DMS 273 (cell line): ENCODE measurements at regions not wholly inside any gene's neighbourhood (a gene's known extent, or its start where the extent isn't known, plus 50 kb on each side); places are given as distances from the start of the nearest gene placed in this dataset.
"Not testable (repeated sequence)": the region's sequence is repeated elsewhere in the genome, so short reads cannot be mapped to it uniquely, and the experiment has no call there.

ENCODE experiments used
- DNase-seq: peaks from one replicate; lab custom pipeline; 2025; ENCODE audit not compliant: unreplicated experiment; lab: John Stamatoyannopoulos, UW

DNA sequence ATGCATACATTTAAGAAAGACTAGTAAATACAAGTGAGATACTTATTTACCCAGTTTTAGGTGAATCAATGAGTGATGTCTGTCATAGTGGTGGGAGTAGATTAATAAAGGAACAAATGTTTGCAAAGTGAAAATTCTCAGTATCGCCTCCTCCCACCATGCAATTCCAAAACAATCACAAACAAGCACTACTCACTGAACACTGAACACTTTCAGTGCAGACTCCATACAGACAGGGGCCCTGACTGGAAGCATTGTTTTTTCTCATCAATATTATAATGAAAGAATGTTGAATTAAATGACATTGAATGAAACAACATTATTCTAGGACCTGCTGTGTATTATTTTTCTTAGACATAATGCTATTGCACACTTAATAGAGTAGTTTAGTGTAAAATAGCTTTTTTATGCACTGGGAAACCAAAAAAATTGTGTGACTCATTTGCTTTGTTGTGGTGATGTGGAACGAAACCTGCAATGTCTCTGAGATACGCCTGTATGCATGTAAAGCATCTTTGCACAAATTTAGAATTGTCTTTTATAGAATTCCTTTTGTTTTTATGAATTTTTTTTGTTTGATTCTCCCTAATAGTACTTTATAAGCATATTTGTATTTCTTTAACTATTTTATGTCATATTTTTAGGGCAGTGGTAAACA is 317.5 kb downstream of the UTRN start:
- no peak for DNase-seq

DNA sequence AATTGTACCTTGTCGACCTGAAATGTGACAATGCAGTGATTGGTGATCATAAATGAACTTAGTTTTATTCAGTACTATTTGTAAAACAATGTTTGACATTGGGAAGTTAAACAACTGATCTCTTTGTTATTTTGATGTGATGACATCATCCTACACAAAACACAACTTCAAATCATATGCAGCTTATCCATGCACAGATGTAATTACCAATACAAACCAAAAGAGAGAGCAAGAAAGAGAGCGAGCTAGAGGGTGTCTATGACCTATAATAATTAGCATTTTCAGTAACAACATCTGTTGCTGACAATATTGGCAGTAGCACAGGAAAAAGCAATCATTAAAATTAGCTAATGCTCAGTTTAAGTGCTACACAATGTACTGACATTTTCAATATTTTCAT is 320.9 kb downstream of the UTRN start:
- DNase-seq = no peak

DNA sequence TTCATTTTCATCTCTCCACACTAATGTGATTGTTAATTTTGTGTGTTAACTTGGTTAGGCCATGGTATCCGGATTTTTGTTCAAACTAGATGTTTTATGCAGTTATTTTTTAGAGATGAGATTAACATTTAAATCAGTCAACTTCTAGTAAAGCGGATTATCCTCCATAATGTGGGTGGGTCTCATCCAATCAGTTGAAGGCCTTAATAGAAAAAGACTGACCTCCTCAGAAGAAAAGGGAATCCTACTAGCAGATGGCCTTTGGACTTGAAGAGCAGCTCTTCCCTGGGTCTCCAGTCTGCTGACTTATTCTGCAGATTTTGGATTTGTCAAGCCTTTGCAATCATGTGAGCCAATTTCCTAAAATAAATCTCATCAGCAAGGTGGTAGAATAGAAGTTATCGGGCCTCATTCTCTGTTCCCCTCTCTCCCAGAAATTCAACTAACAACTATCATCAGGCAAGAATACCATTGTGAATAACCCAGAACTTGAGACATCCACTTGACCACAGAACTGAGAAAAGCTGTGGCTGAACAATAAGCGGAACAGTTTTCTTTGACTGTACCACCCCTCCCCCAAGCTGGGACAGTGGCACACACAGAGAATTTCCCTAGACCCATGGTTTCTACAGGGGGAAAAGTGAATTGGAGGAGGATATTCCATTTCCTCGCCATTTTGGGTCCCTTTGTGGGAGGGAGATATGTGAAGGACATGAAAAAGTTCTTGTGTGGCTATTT is 323.0 kb downstream of the UTRN start:
- DNase-seq = no peak

DNA sequence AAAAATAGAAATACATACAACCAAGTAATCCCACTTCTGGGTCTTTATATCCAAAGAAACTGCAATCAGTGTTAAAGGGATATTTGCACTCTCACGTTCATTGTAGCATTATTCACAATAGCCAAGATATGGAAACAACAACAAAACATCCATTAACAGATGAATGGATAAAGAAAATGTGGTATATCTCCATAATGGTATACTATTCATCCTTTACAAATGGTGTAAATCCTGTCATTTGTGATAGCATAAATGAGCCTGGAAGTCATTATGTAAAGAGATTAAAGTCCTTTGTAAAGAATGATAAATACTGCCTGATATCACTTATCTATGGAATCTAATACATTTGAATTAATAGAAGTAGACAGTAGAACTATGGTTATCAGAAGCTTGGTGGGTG is 327.7 kb downstream of the UTRN start:
- DNase-seq = no peak

DNA sequence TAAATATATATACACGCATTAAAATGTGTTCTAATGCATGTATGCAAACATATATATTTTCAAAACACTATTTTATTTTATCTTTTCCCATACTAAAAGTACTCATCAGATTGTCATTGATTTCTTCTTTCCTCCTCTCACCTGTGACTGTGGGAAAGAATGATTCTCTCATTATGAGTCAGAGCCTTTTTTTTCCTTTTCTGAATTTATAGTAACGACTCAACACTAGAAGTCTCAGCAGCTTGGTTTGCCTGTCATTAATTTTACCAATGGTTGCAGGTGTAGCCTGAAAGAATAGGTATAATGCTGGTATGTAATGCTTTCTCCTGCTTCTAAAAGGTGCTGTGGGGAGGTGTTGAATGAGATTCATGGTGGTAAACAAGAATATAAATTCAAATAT is 328.7 kb downstream of the UTRN start:
- DNase-seq = no peak

DNA sequence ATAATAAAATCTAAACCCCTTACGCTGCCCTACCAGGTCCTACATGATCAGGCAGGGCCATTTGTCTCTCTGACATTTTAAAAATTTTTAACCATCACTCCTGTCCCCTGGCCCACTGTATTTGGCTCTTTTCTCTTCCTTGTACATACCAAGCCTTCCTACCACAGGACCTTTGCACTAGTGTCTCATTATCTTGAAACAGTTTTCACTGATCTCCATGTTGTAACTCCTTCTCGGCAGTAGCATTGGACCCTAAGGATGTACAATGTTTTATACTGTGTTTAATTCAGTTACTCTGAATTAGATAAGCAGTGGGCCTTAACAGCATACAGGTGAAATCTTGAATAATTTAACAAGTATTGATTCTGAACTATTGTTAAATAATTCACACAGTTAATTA is 330.7 kb downstream of the UTRN start:
- no peak for DNase-seq

DNA sequence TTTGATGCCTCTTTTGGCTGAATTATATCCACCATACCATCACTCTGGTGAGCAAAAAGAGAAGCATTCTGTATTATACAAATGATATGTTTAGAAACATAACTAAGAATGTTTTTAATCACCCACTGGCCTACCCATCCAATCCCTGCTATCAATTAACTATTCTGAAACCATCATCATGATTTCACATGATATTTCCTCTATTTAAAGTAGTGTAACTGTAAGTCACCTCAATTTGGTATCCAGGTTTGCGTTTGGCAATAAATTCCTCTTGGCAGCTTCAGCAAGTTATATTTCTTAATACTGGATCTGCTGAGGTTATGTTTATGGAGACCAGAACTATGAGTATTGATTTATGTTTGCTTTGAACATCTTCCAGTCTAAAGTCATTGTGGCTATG is 332.1 kb downstream of the UTRN start:
- no peak for DNase-seq

DNA sequence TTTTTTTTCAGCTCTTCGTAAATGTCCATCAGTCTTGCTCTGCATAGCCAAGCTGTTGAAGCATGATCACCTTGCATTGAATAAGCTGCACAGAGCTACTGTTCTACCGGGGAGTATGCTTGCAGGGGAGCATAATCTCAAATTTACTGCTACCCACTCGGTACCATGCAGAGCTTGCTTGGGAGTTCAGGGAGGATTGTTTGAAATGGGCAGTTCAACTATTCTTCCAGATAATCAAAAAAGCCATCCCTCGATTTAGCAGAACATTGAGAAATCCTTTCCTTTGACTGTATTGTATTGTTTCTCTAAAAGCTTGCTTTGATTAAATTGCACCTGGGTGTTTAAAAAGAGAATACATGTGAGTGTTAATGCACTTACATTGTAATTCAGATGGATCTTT is 332.6 kb downstream of the UTRN start:
- no peak for DNase-seq

DNA sequence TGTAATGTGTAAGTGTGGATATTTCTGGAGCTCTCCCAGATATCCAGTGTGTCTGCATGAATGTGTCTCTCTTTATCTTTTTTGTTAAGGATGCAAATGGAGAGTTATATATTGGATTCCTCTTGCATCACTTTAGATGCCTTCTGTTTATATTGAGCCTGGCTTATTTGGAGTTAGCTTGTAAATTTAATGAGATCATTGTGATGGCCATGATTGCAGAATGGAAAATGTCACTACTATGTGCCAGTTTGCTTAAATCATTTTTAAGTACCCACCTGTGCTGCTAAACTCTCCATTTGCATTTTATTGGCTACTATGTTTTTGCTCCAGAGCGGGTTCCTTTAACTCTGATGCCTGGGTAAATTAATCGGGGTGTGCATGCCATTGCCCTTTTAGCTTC is 334.8 kb downstream of the UTRN start:
- DNase-seq = no peak

DNA sequence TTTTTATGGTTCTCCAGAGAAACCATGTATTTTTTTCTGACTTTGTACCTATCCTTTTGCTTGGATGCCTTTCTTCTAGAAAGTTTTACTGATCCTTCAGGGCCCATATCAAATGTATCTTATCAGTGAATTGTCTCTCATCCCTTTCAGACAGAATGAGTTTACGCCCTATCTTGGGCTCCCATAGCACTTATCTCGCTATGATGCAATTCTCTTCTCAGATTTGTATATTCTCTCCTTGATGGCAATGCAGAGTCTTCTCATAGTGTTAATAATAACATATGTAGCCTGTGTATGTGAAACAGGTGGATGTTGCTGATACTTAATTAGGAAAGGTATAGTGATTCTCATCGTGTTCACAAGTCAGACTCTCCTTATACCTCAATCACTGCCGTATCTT is 336.2 kb downstream of the UTRN start:
- DNase-seq = no peak

DNA sequence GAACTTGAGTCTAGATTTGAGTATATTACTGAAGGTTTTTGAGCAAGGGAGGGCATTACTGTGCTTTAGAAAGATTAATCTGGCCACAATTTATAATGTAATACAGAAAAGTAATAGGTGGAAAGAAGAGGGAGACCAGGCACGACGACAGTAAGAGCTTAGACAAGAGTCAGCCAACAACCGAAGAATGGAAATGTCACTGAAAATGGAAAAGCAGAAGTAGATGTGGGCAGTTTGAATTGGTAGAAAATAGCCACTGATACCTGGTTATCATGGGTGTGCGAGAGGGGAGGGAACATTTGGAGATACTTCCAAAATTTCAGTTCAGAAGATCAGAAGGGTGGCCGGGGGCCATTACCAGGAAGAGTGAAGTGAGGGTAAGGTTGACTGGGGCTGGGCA is 339.1 kb downstream of the UTRN start:
- no peak for DNase-seq

DNA sequence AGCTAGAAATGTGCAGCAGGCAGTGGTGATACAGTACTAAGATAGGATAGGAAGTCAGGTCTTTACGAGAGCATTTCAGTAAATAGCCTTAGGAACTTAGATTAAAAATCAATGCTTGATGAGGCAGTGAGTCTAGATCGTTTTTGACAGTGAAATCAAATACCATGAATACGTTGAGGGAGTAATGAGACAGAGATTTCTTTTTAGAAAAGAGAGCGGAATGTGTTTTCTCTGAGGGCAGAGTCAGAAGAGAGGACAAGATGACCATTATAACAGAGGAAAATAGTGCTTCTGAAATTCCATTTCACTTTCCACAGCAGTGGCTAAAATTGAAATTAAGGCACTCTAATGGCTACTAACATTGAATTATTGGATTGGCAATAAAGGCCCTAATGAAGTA is 339.6 kb downstream of the UTRN start:
- no peak for DNase-seq

DNA sequence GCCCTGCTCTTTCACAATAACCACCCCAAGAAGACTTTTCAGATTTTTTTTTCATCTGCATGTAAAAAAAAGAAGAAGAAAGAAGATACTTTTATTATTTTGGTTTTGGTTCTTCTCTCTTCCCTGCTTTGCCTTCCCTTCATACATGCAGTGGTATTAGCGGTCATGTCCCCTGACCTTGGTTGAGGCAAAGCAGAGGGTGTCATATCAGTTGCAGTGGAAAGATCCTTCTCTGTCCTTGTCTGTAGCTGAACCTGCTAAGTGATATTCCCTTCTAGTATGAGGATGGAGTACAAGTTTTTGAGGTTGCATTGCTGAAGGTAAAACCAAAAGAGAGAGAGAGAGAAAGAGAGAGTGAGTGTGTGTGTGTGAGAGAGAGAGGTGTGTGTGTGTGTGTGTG is 345.7 kb downstream of the UTRN start:
- DNase-seq = no peak

DNA sequence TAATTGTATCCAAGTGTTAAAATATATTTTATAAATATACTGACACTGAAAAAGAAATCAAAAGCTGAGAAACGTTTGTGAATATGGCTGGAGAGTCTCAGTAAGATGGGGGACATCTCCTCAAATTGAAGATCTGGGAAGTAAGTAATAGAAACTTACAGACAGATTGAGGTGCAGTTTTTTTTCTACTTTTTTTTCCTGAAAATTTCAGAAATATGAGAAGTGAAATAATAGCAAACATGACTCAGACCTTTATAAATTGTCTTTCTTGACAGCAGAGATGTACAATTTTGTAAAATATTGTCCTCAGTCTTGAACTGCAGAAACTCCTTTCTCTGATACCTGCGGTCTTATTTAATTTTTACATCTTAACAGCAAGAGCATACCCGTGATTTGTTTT is 347.1 kb downstream of the UTRN start:
- no peak for DNase-seq

DNA sequence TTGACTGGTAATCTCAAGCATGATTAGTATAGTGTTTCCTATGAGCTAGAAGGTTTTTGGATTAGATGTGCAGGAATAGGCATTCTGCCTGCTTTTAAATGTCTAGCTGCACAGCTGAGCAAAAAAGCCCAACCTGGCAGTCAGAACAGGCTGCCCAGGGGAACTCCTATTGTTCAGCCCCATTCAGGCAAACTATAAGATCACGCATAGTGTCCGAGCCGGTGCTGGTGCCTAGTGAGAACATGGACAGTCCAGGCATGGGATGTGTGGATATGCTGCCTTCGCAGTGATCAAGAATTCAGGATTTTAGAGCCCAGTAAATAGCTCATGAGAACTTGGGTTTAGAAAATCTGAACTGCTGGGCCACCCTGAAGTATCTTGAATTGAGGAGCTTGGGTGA is 348.8 kb downstream of the UTRN start:
- DNase-seq = no peak

DNA sequence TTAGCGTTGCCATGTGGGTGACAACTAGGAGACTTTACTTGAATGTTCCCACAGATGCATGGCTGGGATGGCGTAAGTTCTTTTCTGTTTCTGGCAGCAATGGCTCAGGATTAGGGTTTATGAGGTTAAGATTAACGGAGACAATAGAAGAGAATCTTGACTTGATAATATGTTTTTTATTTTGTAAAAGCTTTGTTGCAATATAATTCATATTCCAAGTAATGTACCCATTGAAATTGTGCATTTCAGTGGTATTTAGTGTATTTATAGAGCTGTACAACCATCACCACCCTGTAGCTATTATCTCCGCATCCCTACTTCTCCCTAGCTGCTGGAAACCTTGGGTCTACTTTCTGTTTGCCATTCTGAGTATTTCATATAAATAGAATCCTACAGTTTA is 349.2 kb downstream of the UTRN start:
- no peak for DNase-seq

DNA sequence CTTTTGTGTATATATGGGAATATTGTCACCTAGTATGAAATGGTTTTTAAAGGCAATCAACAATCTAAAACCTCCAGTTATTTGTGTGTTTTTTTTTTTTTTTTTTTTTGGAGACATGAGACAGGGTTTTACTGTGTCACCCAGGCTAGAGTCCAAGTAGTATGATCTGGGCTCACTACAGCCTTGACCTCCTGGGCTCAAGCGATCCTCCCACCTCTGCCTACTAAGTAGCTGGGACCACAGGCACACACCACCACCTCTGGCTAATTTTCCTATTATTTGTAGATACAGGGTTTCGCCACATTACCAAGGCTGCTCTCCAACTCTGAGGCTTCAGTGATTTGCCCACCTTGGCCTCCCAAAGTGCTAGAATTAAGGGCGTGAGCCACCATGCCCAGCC is 349.9 kb downstream of the UTRN start:
- DNase-seq = no peak

DNA sequence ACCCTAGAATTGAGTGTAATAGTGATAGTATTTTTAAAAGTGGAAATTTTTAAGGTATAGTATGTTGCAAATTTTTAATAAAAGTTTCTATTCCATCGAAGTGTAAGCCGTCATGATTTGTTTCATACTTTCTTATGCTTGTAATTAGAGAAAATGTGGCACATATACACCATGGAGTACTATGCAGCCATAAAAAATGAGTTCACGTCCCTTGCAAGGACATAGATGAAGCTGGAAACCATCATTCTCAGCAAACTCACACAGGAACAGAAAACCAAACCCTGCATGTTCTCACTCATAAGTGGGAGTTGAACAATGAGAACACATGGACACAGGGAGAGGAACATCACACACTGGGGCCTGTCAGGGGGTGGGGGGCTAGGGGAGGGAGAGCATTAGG is 350.9 kb downstream of the UTRN start:
- DNase-seq = not testable (repeated sequence)

DNA sequence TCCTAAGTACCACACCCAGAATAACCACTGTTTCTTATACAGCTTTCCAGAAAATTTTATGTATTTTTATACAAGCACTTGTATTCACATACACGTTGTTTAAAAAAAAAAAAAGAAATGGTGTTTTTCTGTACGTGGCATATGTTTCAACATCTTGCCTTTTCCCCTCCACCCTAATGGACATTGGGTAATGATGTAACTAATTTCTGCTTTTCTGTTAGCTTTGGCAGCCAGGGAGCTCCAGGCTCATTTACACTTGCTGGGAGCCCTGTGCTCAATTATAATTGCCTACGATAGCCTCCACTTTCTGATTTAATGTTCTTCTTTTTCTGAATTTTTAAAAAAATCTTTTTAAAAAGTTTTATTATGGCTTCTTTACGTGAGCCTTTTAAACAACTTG is 352.4 kb downstream of the UTRN start:
- DNase-seq = no peak

DNA sequence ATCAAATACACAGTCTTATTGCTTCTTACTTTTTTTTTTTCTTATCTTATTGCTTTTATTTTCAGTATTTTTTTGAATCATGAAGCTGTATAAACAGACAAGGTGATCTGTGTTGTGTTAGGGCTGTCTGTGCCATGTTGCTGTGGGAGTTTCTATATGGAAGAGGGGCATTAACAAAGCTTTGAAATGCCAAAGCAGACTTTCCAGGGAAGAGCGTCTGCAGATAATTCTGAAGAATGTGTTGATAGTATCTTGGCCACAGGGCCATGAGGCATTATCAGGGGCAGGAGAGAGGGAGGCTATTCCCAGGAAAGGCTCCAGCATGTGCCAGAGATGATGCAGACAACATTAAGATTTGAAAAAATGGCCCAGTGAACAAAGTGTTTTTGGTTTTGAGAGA is 354.5 kb downstream of the UTRN start:
- no peak for DNase-seq

DNA sequence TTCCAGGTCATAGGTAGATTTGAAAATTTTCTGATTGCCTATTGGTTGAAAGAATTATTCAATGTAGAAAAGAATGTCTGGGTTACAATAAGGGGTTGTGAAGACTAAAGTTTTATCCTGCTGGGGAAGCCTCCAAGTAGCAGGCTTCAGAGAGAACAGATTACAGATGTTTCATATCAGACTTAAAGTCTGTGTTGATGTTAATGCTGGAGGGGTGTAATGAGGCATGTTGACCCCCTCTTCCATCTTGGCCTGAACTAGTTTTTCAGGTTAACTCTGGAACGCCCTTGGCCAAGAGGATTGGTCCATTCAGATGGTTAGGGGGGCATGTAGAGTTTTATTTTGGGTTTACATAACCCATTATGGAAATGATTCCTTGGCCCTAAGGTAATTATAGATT is 356.2 kb downstream of the UTRN start:
- DNase-seq = no peak

DNA sequence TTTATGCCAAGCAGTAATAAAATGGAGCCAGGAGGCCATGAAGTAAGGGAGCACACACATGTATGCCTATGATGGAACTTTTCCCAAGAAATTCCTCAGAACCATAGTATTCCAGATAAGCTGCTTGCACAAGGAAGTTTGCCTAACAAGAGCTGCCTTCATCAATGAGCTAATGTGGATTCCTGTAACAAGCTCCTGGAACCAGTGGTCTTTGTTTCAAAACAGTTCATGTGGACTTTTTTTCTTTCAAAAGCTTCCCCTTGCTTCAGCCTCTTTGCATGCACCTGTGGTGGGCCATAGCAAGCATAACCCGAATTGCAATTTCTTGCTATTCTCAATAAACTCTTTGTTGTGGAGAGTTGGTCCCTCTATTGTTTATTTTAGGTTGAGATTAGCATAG is 359.6 kb downstream of the UTRN start:
- DNase-seq = no peak
